Colonic mucosa (tissue), 4 donors: ENCODE measurements at regions not wholly inside any gene's neighbourhood (a gene's known extent, or its start where the extent isn't known, plus 50 kb on each side); places are given as distances from the start of the nearest gene placed in this dataset.

Experiments
- DNase-seq: peaks from one replicate; pipeline ENCODE4 v3.0.0-alpha.2; 2020
- H3K27ac ChIP-seq: fragments of 200-600 bp; one replicate; pipeline ENCODE4 v1.8.0; 2021
- H3K27me3 ChIP-seq: fragments of 200-600 bp; one replicate; pipeline ENCODE4 v1.8.0; 2021
- H3K36me3 ChIP-seq: fragments of 200-600 bp; one replicate; pipeline ENCODE4 v1.8.0; 2021
- H3K4me1 ChIP-seq: fragments of 200-600 bp; one replicate; pipeline ENCODE4 v1.8.0; 2021; ENCODE audit warnings: mild to moderate bottlenecking
- H3K4me3 ChIP-seq: fragments of 200-600 bp; one replicate; pipeline ENCODE4 v1.8.0; 2021
- H3K9ac ChIP-seq, 2 donors: one replicate each; pipeline ENCODE4 v1.7.0; 2013; ENCODE audit warnings: control low read depth in 2 of 2, low read depth in 2 of 2, low read length in 2 of 2
- H3K9me3 ChIP-seq: fragments of 200-600 bp; one replicate; pipeline ENCODE4 v1.8.0; 2021
- CTCF ChIP-seq: fragments of 200-600 bp; IDR thresholded peaks from one replicate; pipeline ENCODE4 v1.8.0; 2022; ENCODE audit warnings: antibody characterized with exemption, mild to moderate bottlenecking
- intact Hi-C: fragments of 100-400 bp; cut with DNase I; formaldehyde crosslinking; loops from one replicate; pipeline ENCODE4 v1.14.1; 2022
- donor health status: healthy.
- donor health status: DM: no; HTN: no; CAD: no.
- donor health status: DM: no; HTN: no; CAD: no.

- no peak for DNase-seq
- Histone ChIP-seq H3K9ac (no peak overlapping the region), H3K4me3 (no peak overlapping the region), H3K27ac (no peak overlapping the region), H3K4me1 (no peaks in the 10 kb centered on the region), H3K9me3 (no peaks in the 10 kb centered on the region), H3K36me3 (no peaks in the 10 kb centered on the region), H3K27me3 (no peaks in the 10 kb centered on the region)
- TF ChIP-seq CTCF = no peak
- intact Hi-C loops = no loop called here
Measured at GRCh38 chr3:70426071-70426470, 113.6 kb upstream of the MDFIC2 start.

- Histone ChIP-seq H3K9ac (no peak overlapping the region), H3K4me3 (no peak overlapping the region), H3K36me3 (no peaks in the 10 kb centered on the region), H3K27ac (no peak overlapping the region), H3K9me3 (no peaks in the 10 kb centered on the region), H3K4me1 (no peaks in the 10 kb centered on the region), H3K27me3 (no peaks in the 10 kb centered on the region)
- DNase-seq = no peak
- TF ChIP-seq CTCF = no peak
- intact Hi-C loops = no loop called here
Measured at GRCh38 chr3:70421506-70421905, 109.1 kb upstream of the MDFIC2 start.

GRCh38 chr3:70409018-70409417 is 96.6 kb upstream of the MDFIC2 start:
- Histone ChIP-seq H3K4me3 (no peak overlapping the region), H3K4me1 (no peaks in the 10 kb centered on the region), H3K9me3 (no peaks in the 10 kb centered on the region), H3K36me3 (no peaks in the 10 kb centered on the region), H3K27me3 (no peaks in the 10 kb centered on the region), H3K27ac (no peak overlapping the region), H3K9ac (no peak overlapping the region)
- TF ChIP-seq CTCF = no peak
- intact Hi-C loops = no loop called here
- no peak for DNase-seq

GRCh38 chr3:70400194-70400593 is 87.8 kb upstream of the MDFIC2 start:
- no peak for TF ChIP-seq CTCF
- intact Hi-C loops = no loop called here
- DNase-seq = no peak
- H3K27me3 ChIP-seq = no peaks in the 10 kb centered on the region
- no peak overlapping the region for H3K4me3 ChIP-seq
- H3K4me1 ChIP-seq = no peaks in the 10 kb centered on the region
- no peak overlapping the region for H3K9ac ChIP-seq
- no peaks in the 10 kb centered on the region for H3K36me3 ChIP-seq
- no peaks in the 10 kb centered on the region for H3K9me3 ChIP-seq
- H3K27ac ChIP-seq = no peak overlapping the region

GRCh38 chr3:70393881-70394612 is 81.6 kb upstream of the MDFIC2 start:
- H3K27ac ChIP-seq = no peak overlapping the region
- TF ChIP-seq CTCF = no peak

More at GRCh38 chr3:70393881-70394612, 81.6 kb upstream of the MDFIC2 start:
- no peak for DNase-seq
- Histone ChIP-seq H3K9me3 (no peaks in the 10 kb centered on the region), H3K27me3 (no peaks in the 10 kb centered on the region), H3K36me3 (no peaks in the 10 kb centered on the region), H3K4me1 (no peaks in the 10 kb centered on the region), H3K9ac (no peak overlapping the region), H3K4me3 (no peak overlapping the region)
- intact Hi-C loops = no loop called here
